HEK293T (cell line): ENCODE measurements at regions not wholly inside any gene's neighbourhood (a gene's known extent, or its start where the extent isn't known, plus 50 kb on each side); places are given as distances from the start of the nearest gene placed in this dataset.

Experiments used
- CTBP1 ChIP-seq: fragments of 450-650 bp; IDR thresholded peaks from 2 replicates; pipeline ENCODE4 v1.6.1; 2016; ENCODE audit warnings: borderline replicate concordance
- FOXA1 ChIP-seq: fragments of 450-650 bp; IDR thresholded peaks from 2 replicates; pipeline ENCODE4 v1.6.1; 2016; ENCODE audit warnings: mild to moderate bottlenecking
- FOXK2 ChIP-seq: fragments of 450-650 bp; IDR thresholded peaks from 2 replicates; pipeline ENCODE4 v1.6.1; 2016; ENCODE audit warnings: mild to moderate bottlenecking
- L3MBTL2 ChIP-seq: fragments of 450-650 bp; conservative IDR thresholded peaks from 2 replicates; pipeline ENCODE4 v1.6.1; 2016; ENCODE audit warnings: mild to moderate bottlenecking
- NFRKB ChIP-seq: fragments of 450-650 bp; IDR thresholded peaks from 2 replicates; pipeline ENCODE4 v1.6.1; 2016; ENCODE audit warnings: mild to moderate bottlenecking, moderate library complexity
- TARDBP ChIP-seq: fragments of 450-650 bp; IDR thresholded peaks from 2 replicates; pipeline ENCODE4 v1.6.1; 2016

GRCh38 chr13:106919133-106919532 lies 351.2 kb upstream of the ARGLU1 start:
- no peak for TF ChIP-seq NFRKB
- TF ChIP-seq FOXA1, result no peak
- TF ChIP-seq FOXK2, result no peak
- no peak for TF ChIP-seq TARDBP
- TF ChIP-seq L3MBTL2, result no peak
- no peak for TF ChIP-seq CTBP1
